MM.1S (cell line): ENCODE measurements at regions not wholly inside any gene's neighbourhood (a gene's known extent, or its start where the extent isn't known, plus 50 kb on each side); places are given as distances from the start of the nearest gene placed in this dataset.

ENCODE experiments used
- DNase-seq: peaks from one replicate; pipeline ENCODE4 v3.0.0-alpha.2; 2015
- H2AFZ ChIP-seq: fragments of 300-600 bp; sonication (generic); 2 replicates; pipeline ENCODE4 v1.6.0; 2016; ENCODE audit warnings: antibody characterized with exemption, low read length
- H3F3A ChIP-seq: fragments of 300-600 bp; sonication (generic); 2 replicates; pipeline ENCODE4 v1.6.1; 2016; ENCODE audit warnings: mild to moderate bottlenecking, antibody characterized with exemption, low read length, moderate library complexity, mixed read lengths; ENCODE audit not compliant: insufficient read depth
- H3K27ac ChIP-seq: fragments of 300-600 bp; sonication (generic); 2 replicates; pipeline ENCODE4 v1.5.1; 2016; ENCODE audit warnings: mild to moderate bottlenecking, low read length
- H3K27me3 ChIP-seq: fragments of 300-600 bp; sonication (generic); replicated peaks from 2 replicates; pipeline ENCODE4 v1.6.0; 2016; ENCODE audit warnings: low read length; ENCODE audit not compliant: insufficient read depth
- H3K36me3 ChIP-seq: fragments of 300-600 bp; sonication (generic); replicated peaks from 2 replicates; pipeline ENCODE4 v1.6.1; 2016; ENCODE audit warnings: mild to moderate bottlenecking, low read length, mixed read lengths; ENCODE audit not compliant: insufficient read depth
- H3K4me1 ChIP-seq: fragments of 300-600 bp; sonication (generic); 2 replicates; pipeline ENCODE4 v1.6.1; 2016; ENCODE audit warnings: low read length, mixed read lengths
- H3K4me2 ChIP-seq: fragments of 300-600 bp; sonication (generic); 2 replicates; pipeline ENCODE4 v1.6.0; 2016; ENCODE audit warnings: low read depth, low read length
- H3K4me3 ChIP-seq: fragments of 300-600 bp; sonication (generic); 2 replicates; pipeline ENCODE4 v1.5.1; 2016; ENCODE audit warnings: low read length, mixed read lengths
- H3K79me2 ChIP-seq: fragments of 300-600 bp; sonication (generic); 2 replicates; pipeline ENCODE4 v1.6.1; 2016; ENCODE audit warnings: mixed run types, low read length, mixed read lengths
- H3K9ac ChIP-seq: fragments of 300-600 bp; sonication (generic); 2 replicates; pipeline ENCODE4 v1.6.1; 2016; ENCODE audit warnings: low read length, mixed read lengths
- H3K9me2 ChIP-seq: fragments of 300-600 bp; sonication (generic); replicated peaks from 2 replicates; pipeline ENCODE4 v1.6.1; 2016; ENCODE audit warnings: mild to moderate bottlenecking, low read length, mixed read lengths; ENCODE audit not compliant: insufficient read depth
- H3K9me3 ChIP-seq: fragments of 300-600 bp; sonication (generic); replicated peaks from 2 replicates; pipeline ENCODE4 v1.6.1; 2016; ENCODE audit warnings: mild to moderate bottlenecking, low read length, mixed read lengths; ENCODE audit not compliant: insufficient read depth
- H4K20me1 ChIP-seq: fragments of 300-600 bp; sonication (generic); 2 replicates; pipeline ENCODE4 v1.6.1; 2016; ENCODE audit warnings: mild to moderate bottlenecking, low read length, moderate library complexity, mixed read lengths; ENCODE audit not compliant: insufficient read depth
- CTCF ChIP-seq: fragments of 300-600 bp; sonication (generic); IDR thresholded peaks from 2 replicates; pipeline ENCODE4 v1.5.1; 2016; ENCODE audit warnings: antibody characterized with exemption, low read length, mixed read lengths
- EZH2 ChIP-seq: fragments of 300-600 bp; sonication (generic); optimal IDR thresholded peaks from 2 replicates; pipeline ENCODE3; 2017; ENCODE audit warnings: low read depth, mild to moderate bottlenecking, antibody characterized with exemption, low read length, mixed read lengths
- EZH2phosphoT487 ChIP-seq: fragments of 300-600 bp; sonication (generic); IDR thresholded peaks from 2 replicates; pipeline ENCODE4 v1.6.1; 2018; ENCODE audit warnings: antibody characterized with exemption, low read length

- H3K4me1 ChIP-seq = no peaks in the 10 kb centered on the region
- no peak overlapping the region for H3K27ac ChIP-seq
- H3K27me3 ChIP-seq = no peaks in the 10 kb centered on the region
- no peaks in the 10 kb centered on the region for H4K20me1 ChIP-seq
- H3K9me2 ChIP-seq = no peaks in the 10 kb centered on the region
- no peak for TF ChIP-seq CTCF
- no peak for TF ChIP-seq EZH2phosphoT487
- no peak for TF ChIP-seq EZH2
- H3K9ac ChIP-seq = no peak overlapping the region
- H3F3A ChIP-seq = no peaks in the 10 kb centered on the region
- no peaks in the 10 kb centered on the region for H3K79me2 ChIP-seq
- no peaks in the 10 kb centered on the region for H3K9me3 ChIP-seq
- H2AFZ ChIP-seq = no peak overlapping the region
- H3K36me3 ChIP-seq = no peaks in the 10 kb centered on the region
- H3K4me3 ChIP-seq = no peak overlapping the region
- DNase-seq = no peak
- H3K4me2 ChIP-seq = no peak overlapping the region
Observed at GRCh38 chr11:113574586-113574985, 99.4 kb upstream of the DRD2 start.

GRCh38 chr11:113574171-113574570 is 99.0 kb upstream of the DRD2 start:
- TF ChIP-seq CTCF = no peak
- TF ChIP-seq EZH2 = no peak
- TF ChIP-seq EZH2phosphoT487 = no peak
- Histone ChIP-seq H3K9me3 (no peaks in the 10 kb centered on the region), H3K4me2 (no peak overlapping the region), H2AFZ (no peak overlapping the region), H3K4me1 (no peaks in the 10 kb centered on the region), H3K9ac (no peak overlapping the region), H3K79me2 (no peaks in the 10 kb centered on the region), H3K4me3 (no peak overlapping the region), H3K27me3 (no peaks in the 10 kb centered on the region), H3K36me3 (no peaks in the 10 kb centered on the region), H3K9me2 (no peaks in the 10 kb centered on the region), H4K20me1 (no peaks in the 10 kb centered on the region), H3F3A (no peaks in the 10 kb centered on the region), H3K27ac (no peak overlapping the region)
- DNase-seq = no peak

- no peak overlapping the region for H3K4me3 ChIP-seq
- no peak overlapping the region for H3K9ac ChIP-seq
- no peak overlapping the region for H3K4me2 ChIP-seq
- H3K27me3 ChIP-seq = no peaks in the 10 kb centered on the region
- TF ChIP-seq EZH2 (no peak), EZH2phosphoT487 (no peak)
- no peaks in the 10 kb centered on the region for H3K9me3 ChIP-seq
- H2AFZ ChIP-seq = no peak overlapping the region
- H3K4me1 ChIP-seq = no peaks in the 10 kb centered on the region
- no peaks in the 10 kb centered on the region for H3K79me2 ChIP-seq
- no peaks in the 10 kb centered on the region for H3K9me2 ChIP-seq
- H3K36me3 ChIP-seq = no peaks in the 10 kb centered on the region
- H4K20me1 ChIP-seq = no peaks in the 10 kb centered on the region
- H3K27ac ChIP-seq = no peak overlapping the region
- DNase-seq = no peak
- no peaks in the 10 kb centered on the region for H3F3A ChIP-seq
Observed at GRCh38 chr11:113572136-113572735, 97.0 kb upstream of the DRD2 start.

- H3F3A ChIP-seq = no peaks in the 10 kb centered on the region
- H3K4me2 ChIP-seq = no peak overlapping the region
- no peak overlapping the region for H2AFZ ChIP-seq
- H3K9me2 ChIP-seq = no peaks in the 10 kb centered on the region
- H3K36me3 ChIP-seq = no peaks in the 10 kb centered on the region
- H3K27ac ChIP-seq = no peak overlapping the region
- H3K27me3 ChIP-seq = no peaks in the 10 kb centered on the region
- no peaks in the 10 kb centered on the region for H3K79me2 ChIP-seq
- H3K9me3 ChIP-seq = no peaks in the 10 kb centered on the region
- no peak overlapping the region for H3K4me3 ChIP-seq
- H4K20me1 ChIP-seq = no peaks in the 10 kb centered on the region
- no peak for TF ChIP-seq CTCF
- no peak for TF ChIP-seq EZH2
- H3K9ac ChIP-seq = no peak overlapping the region
- no peak for DNase-seq
- H3K4me1 ChIP-seq = no peaks in the 10 kb centered on the region
Observed at GRCh38 chr11:113571531-113571930, 96.3 kb upstream of the DRD2 start.
